ENCODE measurements at regions not wholly inside any gene's neighbourhood (a gene's known extent, or its start where the extent isn't known, plus 50 kb on each side); places are given as distances from the start of the nearest gene placed in this dataset.
"Not testable (repeated sequence)": the region's sequence is repeated elsewhere in the genome, so short reads cannot be mapped to it uniquely, and the experiment has no call there.

DNA sequence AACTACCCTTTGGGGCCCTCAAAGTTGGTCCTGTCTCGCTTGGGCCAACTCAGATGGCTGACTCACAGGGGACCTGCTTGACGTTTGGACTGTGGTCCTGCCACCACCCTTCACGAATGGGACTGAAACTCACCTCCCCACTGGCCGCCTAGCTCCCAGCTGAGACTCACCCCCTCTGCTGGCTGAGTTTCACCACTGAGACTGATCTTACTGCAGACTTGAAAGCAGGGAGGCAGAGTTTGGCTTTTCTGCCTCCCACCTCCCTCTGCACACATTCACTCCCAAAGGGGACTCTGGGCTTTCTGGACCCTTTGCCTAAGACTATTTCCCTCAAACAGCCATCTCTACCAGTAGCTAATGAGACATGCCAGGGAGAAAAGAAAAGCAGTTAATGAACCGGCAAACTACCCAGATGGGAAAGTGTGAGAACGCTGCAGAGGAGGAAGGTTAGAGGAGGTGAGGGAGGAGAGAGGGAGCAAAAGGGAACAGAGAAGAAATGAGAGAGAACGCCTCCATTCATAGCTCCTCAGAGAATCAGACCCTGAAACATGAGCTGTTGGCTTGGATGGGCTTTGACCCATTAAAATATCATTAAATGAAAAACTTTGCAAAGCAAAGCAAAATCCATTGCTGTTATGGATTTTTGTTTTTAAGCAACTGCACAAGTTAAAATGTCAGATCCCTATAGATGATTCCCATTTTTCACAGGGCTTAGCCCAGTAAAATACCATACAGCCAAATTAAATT lies 139.5 kb downstream of the SEPTIN14 start:
- not testable (repeated sequence) for H3K4me3 ChIP-seq (ENCODE audit: low read length); H3K9ac ChIP-seq (ENCODE audit: low read depth, low read length); H3K36me3 ChIP-seq (ENCODE audit: insufficient read depth, low read length); H3K4me1 ChIP-seq (ENCODE audit: insufficient read depth, low read length); H3K9me3 ChIP-seq (ENCODE audit: insufficient read depth, low read depth, low read length); H3K27ac ChIP-seq (ENCODE audit: low read depth, low read length); H3K27me3 ChIP-seq (ENCODE audit: insufficient read depth, low read length)
- WGBS: 88% methylated on average over 3 of the region's 7 CpGs

- not testable (repeated sequence) for H3K36me3 ChIP-seq (ENCODE audit: insufficient read depth, low read length); H3K27ac ChIP-seq (ENCODE audit: low read depth, low read length); H3K9ac ChIP-seq (ENCODE audit: low read depth, low read length); H3K4me1 ChIP-seq (ENCODE audit: insufficient read depth, low read length); H3K9me3 ChIP-seq (ENCODE audit: insufficient read depth, low read depth, low read length); H3K27me3 ChIP-seq (ENCODE audit: insufficient read depth, low read length); H3K4me3 ChIP-seq (ENCODE audit: low read length)
- WGBS: no CpG with 5 or more reads among the region's 1 CpG
Observed at GRCh38 chr7:55721004-55721403, 141.5 kb downstream of the SEPTIN14 start.

- H3K27me3 ChIP-seq (ENCODE audit: insufficient read depth, low read length); H3K4me3 ChIP-seq (ENCODE audit: low read length); H3K27ac ChIP-seq (ENCODE audit: low read depth, low read length); H3K9me3 ChIP-seq (ENCODE audit: insufficient read depth, low read depth, low read length); H3K36me3 ChIP-seq (ENCODE audit: insufficient read depth, low read length); H3K9ac ChIP-seq (ENCODE audit: low read depth, low read length); H3K4me1 ChIP-seq (ENCODE audit: insufficient read depth, low read length): not testable (repeated sequence)
- 78% methylated on average over 5 of the region's 5 CpGs for WGBS
Observed at GRCh38 chr7:55715247-55715867, 143.1 kb upstream of the VOPP1 start.

DNA sequence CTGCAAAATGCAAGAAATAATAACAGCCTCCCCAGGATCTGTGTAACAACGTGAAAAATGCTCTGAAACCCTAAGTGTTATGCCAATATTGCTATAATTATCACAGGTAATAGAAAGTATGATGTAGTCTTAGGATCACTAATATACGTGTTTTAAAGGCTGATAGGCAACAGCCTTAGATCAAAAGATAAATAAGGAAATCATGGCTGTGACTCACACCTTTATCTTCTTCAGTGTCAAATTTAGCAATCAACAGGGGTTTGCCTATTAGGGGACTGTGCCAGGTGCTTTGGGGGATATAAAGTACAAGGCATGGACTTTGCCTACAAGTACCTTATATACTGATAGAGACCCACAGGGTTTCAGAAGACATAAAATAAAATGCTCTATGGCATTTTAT lies 142.1 kb upstream of the VOPP1 start:
- H3K9me3 ChIP-seq (ENCODE audit: insufficient read depth, low read depth, low read length); H3K4me1 ChIP-seq (ENCODE audit: insufficient read depth, low read length); H3K4me3 ChIP-seq (ENCODE audit: low read length); H3K9ac ChIP-seq (ENCODE audit: low read depth, low read length); H3K27me3 ChIP-seq (ENCODE audit: insufficient read depth, low read length); H3K36me3 ChIP-seq (ENCODE audit: insufficient read depth, low read length); H3K27ac ChIP-seq (ENCODE audit: low read depth, low read length): not testable (repeated sequence)
- WGBS: no CpG with 5 or more reads among the region's 2 CpGs

DNA sequence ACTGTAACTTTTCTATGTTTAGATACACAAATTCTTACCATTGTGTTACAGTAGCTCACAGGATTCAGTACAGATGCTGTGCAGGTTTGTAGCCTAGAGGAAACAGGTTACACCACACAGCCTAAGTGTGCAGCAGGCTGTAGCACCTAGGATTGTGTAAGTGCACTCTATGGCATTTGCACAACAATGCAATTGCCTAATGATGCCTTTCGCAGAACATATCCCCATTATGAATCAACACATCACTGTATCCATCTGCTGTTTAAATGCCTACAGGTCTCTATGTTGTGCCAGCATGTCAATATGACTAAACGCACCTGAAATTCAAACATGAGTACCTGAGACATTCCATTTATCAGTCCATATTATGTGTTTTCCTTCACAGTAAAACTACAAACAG lies 138.0 kb upstream of the VOPP1 start:
- H3K27me3 ChIP-seq (ENCODE audit: insufficient read depth, low read length); H3K36me3 ChIP-seq (ENCODE audit: insufficient read depth, low read length); H3K9ac ChIP-seq (ENCODE audit: low read depth, low read length); H3K27ac ChIP-seq (ENCODE audit: low read depth, low read length); H3K4me3 ChIP-seq (ENCODE audit: low read length); H3K9me3 ChIP-seq (ENCODE audit: insufficient read depth, low read depth, low read length); H3K4me1 ChIP-seq (ENCODE audit: insufficient read depth, low read length): not testable (repeated sequence)
- WGBS: 92% methylated on average over 2 of the region's 2 CpGs

DNA sequence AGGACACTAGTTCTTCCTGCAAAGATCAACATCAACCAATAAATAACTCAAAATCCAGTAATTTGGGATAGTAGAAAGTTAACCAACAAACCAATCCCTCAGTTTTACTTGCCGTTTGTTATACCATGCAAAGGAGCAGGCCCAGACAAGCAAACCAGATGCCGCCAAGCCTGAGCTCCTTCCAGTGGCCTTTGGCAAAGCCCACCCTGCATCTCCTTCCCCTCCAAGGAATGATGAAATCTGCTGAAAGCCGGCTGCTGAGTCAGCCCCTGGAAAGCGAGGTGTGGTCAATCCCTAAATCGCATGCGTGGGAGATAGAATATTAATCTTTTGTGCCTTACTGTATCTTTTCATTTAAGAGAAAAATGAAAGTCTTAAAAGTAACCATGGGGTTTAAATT lies 135.7 kb upstream of the VOPP1 start:
- not testable (repeated sequence) for H3K27me3 ChIP-seq (ENCODE audit: insufficient read depth, low read length); H3K4me3 ChIP-seq (ENCODE audit: low read length); H3K9me3 ChIP-seq (ENCODE audit: insufficient read depth, low read depth, low read length); H3K9ac ChIP-seq (ENCODE audit: low read depth, low read length); H3K4me1 ChIP-seq (ENCODE audit: insufficient read depth, low read length); H3K36me3 ChIP-seq (ENCODE audit: insufficient read depth, low read length); H3K27ac ChIP-seq (ENCODE audit: low read depth, low read length)
- WGBS: 81% methylated on average over 6 of the region's 6 CpGs

DNA sequence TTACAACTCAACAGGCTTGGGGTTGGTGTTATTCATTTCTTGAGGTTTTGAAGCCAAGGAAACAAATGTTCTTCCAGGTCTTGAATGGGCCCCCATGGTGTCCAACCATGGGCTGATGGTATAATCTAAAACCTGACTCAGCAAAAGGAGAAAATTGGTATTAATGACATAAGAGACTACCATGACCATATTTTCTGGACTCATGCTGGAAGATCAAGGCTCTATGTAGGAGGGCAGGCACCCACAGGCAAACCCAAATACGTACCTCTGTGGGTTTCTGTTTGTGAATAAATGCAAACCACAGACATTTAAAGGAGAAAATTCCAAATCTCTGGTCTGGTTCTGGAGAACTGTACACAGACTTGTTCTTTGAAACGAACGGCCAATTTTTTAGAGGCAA lies 135.1 kb upstream of the VOPP1 start:
- not testable (repeated sequence) for H3K27me3 ChIP-seq (ENCODE audit: insufficient read depth, low read length); H3K4me1 ChIP-seq (ENCODE audit: insufficient read depth, low read length); H3K27ac ChIP-seq (ENCODE audit: low read depth, low read length); H3K9ac ChIP-seq (ENCODE audit: low read depth, low read length); H3K4me3 ChIP-seq (ENCODE audit: low read length); H3K36me3 ChIP-seq (ENCODE audit: insufficient read depth, low read length); H3K9me3 ChIP-seq (ENCODE audit: insufficient read depth, low read depth, low read length)
- 80% methylated on average over 1 of the region's 3 CpGs for WGBS

DNA sequence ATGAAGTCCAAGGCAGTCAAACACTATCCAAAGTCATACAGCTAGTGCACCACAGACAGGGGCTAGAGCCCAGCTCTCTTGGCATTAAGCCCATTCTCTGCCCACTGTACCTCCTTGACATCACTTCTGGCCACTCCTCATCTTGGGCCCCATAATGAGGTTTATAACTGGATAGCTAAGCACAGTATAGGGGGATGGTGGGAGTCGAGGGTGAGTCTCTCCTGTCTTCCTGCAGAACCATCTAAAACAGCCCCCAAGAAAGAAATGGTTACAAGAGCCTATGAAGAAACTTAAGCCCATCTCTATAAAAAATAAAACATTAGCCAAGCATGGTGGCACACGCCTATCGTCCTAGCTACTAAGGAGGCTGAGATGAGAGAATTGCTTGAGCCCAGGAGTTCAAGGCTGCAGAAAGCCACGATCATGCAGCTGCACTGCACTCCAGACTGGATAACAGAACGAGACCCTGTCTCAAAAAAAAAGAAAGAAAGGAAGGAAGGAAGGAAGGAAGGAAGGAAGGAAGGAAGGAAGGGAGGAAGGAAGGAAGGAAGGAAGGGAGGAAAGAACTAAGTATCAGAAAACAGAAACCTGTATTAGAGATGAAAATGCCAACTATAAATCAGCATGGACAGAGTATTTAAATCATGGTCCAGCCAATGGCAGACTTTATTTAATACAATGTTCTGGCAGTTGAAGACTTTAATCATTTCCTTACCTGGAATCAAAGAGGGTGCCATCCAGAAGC lies 134.3 kb upstream of the VOPP1 start:
- H3K27me3 ChIP-seq (ENCODE audit: insufficient read depth, low read length); H3K9ac ChIP-seq (ENCODE audit: low read depth, low read length); H3K27ac ChIP-seq (ENCODE audit: low read depth, low read length); H3K4me1 ChIP-seq (ENCODE audit: insufficient read depth, low read length); H3K4me3 ChIP-seq (ENCODE audit: low read length); H3K9me3 ChIP-seq (ENCODE audit: insufficient read depth, low read depth, low read length); H3K36me3 ChIP-seq (ENCODE audit: insufficient read depth, low read length): not testable (repeated sequence)
- WGBS: 84% methylated on average over 2 of the region's 5 CpGs

- not testable (repeated sequence) for H3K9me3 ChIP-seq (ENCODE audit: insufficient read depth, low read depth, low read length); H3K27me3 ChIP-seq (ENCODE audit: insufficient read depth, low read length); H3K27ac ChIP-seq (ENCODE audit: low read depth, low read length); H3K9ac ChIP-seq (ENCODE audit: low read depth, low read length); H3K4me1 ChIP-seq (ENCODE audit: insufficient read depth, low read length); H3K36me3 ChIP-seq (ENCODE audit: insufficient read depth, low read length); H3K4me3 ChIP-seq (ENCODE audit: low read length)
- 85% methylated on average over 5 of the region's 5 CpGs for WGBS
Observed at GRCh38 chr7:55705728-55706450, 133.6 kb upstream of the VOPP1 start.

DNA sequence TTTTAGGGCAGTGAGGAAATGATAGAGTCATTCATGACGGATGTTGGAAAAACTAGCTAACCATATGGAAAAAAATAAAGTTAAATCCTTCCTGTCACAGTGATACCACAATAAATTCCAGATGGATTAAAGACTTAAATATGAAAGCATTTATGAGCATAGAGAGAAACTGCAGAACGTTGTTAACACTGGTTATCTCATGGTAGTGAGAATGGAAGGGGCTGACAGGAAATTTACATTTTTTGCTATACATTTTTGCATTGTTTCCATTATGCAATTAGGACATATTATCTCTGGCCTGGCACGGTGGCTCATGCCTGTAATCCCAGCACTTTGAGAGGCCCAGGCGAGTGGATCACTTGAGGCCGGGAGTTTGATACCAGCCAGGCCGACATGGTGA lies 130.5 kb upstream of the VOPP1 start:
- not testable (repeated sequence) for H3K36me3 ChIP-seq (ENCODE audit: insufficient read depth, low read length); H3K4me3 ChIP-seq (ENCODE audit: low read length); H3K9ac ChIP-seq (ENCODE audit: low read depth, low read length); H3K9me3 ChIP-seq (ENCODE audit: insufficient read depth, low read depth, low read length); H3K27me3 ChIP-seq (ENCODE audit: insufficient read depth, low read length); H3K27ac ChIP-seq (ENCODE audit: low read depth, low read length); H3K4me1 ChIP-seq (ENCODE audit: insufficient read depth, low read length)
- WGBS: 91% methylated on average over 5 of the region's 6 CpGs

DNA sequence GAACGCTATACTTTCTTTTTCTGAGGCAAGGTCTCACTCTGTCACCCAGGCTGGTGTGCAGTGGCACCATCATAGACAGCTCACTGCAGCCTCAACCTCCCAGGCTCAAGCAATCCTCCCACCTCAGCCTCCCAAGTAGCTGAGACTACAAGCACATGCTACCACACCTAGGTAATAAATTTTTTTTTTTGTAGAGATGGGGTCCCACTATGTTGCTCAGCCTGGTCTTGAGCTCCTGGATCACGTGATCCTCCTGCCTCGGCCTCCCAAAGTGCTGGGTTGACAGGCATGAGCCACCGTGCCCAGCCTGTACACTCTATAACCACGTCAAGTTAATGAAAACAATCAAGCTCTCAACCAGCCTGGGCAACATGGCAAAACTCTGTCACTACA lies 127.1 kb upstream of the VOPP1 start:
- H3K4me1 ChIP-seq (ENCODE audit: insufficient read depth, low read length); H3K27me3 ChIP-seq (ENCODE audit: insufficient read depth, low read length); H3K9ac ChIP-seq (ENCODE audit: low read depth, low read length); H3K4me3 ChIP-seq (ENCODE audit: low read length); H3K36me3 ChIP-seq (ENCODE audit: insufficient read depth, low read length); H3K27ac ChIP-seq (ENCODE audit: low read depth, low read length); H3K9me3 ChIP-seq (ENCODE audit: insufficient read depth, low read depth, low read length): not testable (repeated sequence)
- WGBS: 95% methylated on average over 5 of the region's 5 CpGs

All from HUES64 (cell line).